Bronchial epithelial cell (primary cell): ENCODE measurements at regions not wholly inside any gene's neighbourhood (a gene's known extent, or its start where the extent isn't known, plus 50 kb on each side); places are given as distances from the start of the nearest gene placed in this dataset.
"Not testable (repeated sequence)": the region's sequence is repeated elsewhere in the genome, so short reads cannot be mapped to it uniquely, and the experiment has no call there.

Experiments used
- DNase-seq: peaks from one replicate; pipeline ENCODE4 v3.0.0-alpha.2; 2010; ENCODE audit warnings: low read depth
- FAIRE-seq: peaks from 2 replicates; lab custom pipeline; 2011; peaks lifted over from hg19 to GRCh38; lab: Jason Lieb, UNC
- H3K27me3 ChIP-seq: 2 replicates; pipeline ENCODE4 v1.5.1; 2011; ENCODE audit warnings: low read length; ENCODE audit not compliant: control insufficient read depth, insufficient read depth
- H3K36me3 ChIP-seq: 2 replicates; pipeline ENCODE4 v1.5.1; 2011; ENCODE audit warnings: low read length; ENCODE audit not compliant: control insufficient read depth, insufficient read depth
- H3K4me3 ChIP-seq: 2 replicates; pipeline ENCODE4 v1.5.1; 2011; ENCODE audit warnings: mild to moderate bottlenecking, low read depth, low read length, control low read depth
- TF ChIP-seq, protein P1 (sequence below): IDR thresholded peaks from 2 replicates; pipeline ENCODE4 v1.5.1; 2011; ENCODE audit warnings: mild to moderate bottlenecking, moderate library complexity, low read length, control low read depth, inconsistent platforms; ENCODE audit not compliant: insufficient read depth, severe bottlenecking

DNA sequence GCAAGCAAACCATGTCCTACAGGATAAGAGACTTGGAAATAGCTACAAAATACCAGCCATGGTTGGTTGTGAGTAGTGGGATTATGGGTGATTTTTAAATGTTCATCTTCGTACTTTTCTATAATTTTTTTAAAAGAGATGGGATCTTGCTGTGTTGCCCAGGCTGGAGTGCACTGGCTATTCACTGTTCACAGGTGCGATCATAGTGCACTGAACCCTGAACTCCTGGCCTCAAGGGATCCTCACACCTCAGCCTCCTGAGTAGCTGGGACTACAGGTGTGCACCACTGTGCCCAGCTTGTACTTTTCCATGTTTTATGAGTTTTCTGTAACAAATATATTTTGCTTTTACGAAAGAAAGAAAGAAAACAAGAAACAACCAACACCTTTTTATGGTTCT lies 224.2 kb downstream of the FOXD2 start:
- peaks cover 2% of the 10 kb centered on the region for H3K27me3 ChIP-seq
- TF ChIP-seq, protein P1, sequence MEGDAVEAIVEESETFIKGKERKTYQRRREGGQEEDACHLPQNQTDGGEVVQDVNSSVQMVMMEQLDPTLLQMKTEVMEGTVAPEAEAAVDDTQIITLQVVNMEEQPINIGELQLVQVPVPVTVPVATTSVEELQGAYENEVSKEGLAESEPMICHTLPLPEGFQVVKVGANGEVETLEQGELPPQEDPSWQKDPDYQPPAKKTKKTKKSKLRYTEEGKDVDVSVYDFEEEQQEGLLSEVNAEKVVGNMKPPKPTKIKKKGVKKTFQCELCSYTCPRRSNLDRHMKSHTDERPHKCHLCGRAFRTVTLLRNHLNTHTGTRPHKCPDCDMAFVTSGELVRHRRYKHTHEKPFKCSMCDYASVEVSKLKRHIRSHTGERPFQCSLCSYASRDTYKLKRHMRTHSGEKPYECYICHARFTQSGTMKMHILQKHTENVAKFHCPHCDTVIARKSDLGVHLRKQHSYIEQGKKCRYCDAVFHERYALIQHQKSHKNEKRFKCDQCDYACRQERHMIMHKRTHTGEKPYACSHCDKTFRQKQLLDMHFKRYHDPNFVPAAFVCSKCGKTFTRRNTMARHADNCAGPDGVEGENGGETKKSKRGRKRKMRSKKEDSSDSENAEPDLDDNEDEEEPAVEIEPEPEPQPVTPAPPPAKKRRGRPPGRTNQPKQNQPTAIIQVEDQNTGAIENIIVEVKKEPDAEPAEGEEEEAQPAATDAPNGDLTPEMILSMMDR = no peak
- no peaks in the 10 kb centered on the region for H3K36me3 ChIP-seq
- DNase-seq (no peak), FAIRE-seq (no peak)
- no peak overlapping the region for H3K4me3 ChIP-seq

DNA sequence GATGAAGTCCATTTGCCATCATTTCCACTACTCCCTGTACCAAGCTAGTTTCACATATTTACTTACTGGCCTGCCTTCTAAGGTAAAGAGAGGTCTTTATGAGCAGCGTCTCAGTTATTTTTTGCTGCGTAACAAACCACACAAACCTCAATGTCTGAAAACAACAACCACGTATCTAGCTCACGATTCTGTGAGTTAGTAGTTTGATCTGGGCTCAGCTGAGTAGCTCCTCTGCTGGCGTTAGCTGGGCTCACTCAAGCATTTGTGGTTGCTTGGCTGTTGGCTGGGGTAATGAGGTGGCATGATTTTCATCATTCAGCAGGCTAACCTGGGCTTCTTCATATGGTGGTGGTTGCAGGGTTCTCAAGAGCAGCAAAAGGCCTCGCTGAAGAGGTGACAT lies 225.4 kb downstream of the FOXD2 start:
- no peaks in the 10 kb centered on the region for H3K36me3 ChIP-seq
- FAIRE-seq (no peak), DNase-seq (no peak)
- TF ChIP-seq, protein P1 = no peak
- no peak overlapping the region for H3K4me3 ChIP-seq
- peaks cover under 1% of the 10 kb centered on the region for H3K27me3 ChIP-seq

DNA sequence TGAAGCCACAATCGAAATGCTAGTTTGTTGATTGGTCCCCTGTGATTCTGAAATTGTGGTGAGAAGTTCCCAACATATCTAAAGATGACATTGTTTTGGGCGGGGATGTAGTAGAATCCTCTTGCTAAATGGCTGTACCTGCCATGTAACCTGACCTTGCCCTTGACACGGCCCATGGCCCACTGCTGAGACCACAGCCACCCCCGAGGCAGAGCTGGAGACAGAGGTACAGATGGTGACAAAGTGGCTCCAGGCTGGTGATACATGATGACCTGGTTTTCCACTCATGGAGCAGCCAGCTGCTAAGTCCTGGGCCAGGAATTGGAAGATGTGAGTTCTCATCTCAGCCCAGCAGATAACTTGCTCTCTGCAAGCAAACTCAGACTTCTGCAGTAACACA lies 226.5 kb downstream of the FOXD2 start:
- DNase-seq (no peak), FAIRE-seq (no peak)
- H3K36me3 ChIP-seq = no peaks in the 10 kb centered on the region
- TF ChIP-seq, protein P1 = no peak
- no peak overlapping the region for H3K4me3 ChIP-seq
- no peaks in the 10 kb centered on the region for H3K27me3 ChIP-seq

DNA sequence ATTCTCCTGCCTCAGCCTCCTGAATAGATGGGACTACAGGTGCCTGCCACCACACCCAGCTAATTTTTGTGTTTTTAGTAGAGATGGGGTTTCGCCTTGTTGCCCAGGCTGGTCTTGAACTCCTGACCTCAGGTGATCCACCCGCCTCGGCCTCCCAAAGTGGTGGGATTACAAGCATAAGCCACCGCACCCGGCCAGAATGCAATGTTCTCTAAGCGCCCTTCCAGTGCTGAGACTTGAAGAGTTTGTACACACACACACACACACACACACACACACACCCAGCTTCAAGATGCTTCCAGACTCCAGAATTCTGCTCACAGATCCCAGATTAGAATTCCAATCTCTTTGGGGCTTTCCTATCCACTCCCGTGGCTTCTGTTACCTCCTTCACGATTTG lies 227.1 kb downstream of the FOXD2 start:
- FAIRE-seq, H3K36me3 ChIP-seq, DNase-seq, H3K4me3 ChIP-seq, H3K27me3 ChIP-seq: not testable (repeated sequence)

DNA sequence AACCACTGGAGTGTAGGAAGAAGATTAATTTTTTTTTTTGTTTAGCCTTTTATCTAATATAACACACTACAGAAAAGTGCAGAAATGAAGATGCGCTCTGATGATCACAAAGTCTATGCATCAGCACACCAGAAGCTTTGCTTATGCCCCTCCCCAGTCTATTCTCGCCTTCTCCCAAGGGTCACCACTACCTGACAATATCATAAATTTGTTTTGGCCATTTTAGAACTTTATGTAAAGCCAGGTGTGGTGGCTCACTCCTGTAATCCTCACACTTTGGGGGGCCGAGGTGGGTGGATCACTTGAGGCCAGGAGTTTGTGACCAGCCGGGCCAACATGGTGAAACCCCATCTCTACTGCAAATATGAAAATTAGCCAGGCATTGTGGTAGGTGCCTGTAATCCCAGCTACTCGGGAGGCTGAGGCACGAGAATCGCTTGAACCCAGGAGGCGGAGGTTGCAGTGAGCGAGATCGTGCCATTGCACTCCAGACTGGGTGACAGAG lies 231.3 kb downstream of the FOXD2 start:
- FAIRE-seq (no peak), DNase-seq (no peak)
- Histone ChIP-seq H3K4me3 (no peak overlapping the region), H3K27me3 (no peaks in the 10 kb centered on the region), H3K36me3 (no peaks in the 10 kb centered on the region)
- TF ChIP-seq, protein P1 = no peak

DNA sequence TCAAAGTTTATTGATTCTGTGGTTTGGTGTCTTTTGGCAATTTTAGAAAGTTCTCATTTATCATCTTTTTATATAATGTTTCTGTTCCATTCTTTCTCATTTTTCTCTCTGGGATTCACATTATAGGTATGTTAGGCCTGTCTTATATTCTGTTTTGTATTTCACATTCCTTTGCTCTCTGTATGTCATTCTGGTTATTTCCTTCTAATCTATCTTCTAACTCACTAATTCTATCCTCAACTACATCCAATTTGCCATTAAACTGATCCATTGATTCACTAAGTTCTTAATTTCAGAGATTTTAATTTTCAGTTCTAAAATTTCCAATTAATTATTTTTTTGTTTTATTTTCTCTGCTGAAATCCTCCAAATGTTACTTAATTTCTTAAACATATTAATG lies 234.8 kb downstream of the FOXD2 start:
- no peak overlapping the region for H3K4me3 ChIP-seq
- TF ChIP-seq, protein P1 = no peak

More for the DNA sequence above, 234.8 kb downstream of the FOXD2 start:
- Histone ChIP-seq H3K27me3 (peaks cover 2% of the 10 kb centered on the region), H3K36me3 (no peaks in the 10 kb centered on the region)
- DNase-seq (no peak), FAIRE-seq (no peak)
